DOHH2 (cell line): ENCODE measurements at regions not wholly inside any gene's neighbourhood (a gene's known extent, or its start where the extent isn't known, plus 50 kb on each side); places are given as distances from the start of the nearest gene placed in this dataset.

Source experiments
- EZH2phosphoT487 ChIP-seq: fragments of 200-600 bp; sonication (generic); IDR thresholded peaks from 2 replicates; pipeline ENCODE4 v1.6.1; 2017; ENCODE audit warnings: borderline replicate concordance, mild to moderate bottlenecking, antibody characterized with exemption, low read length, moderate library complexity, mixed read lengths
- TF ChIP-seq, protein P1 (sequence below): fragments of 200-600 bp; sonication (generic); IDR thresholded peaks from one replicate; pipeline ENCODE4 v1.5.1; 2014; ENCODE audit warnings: antibody characterized with exemption, mild to moderate bottlenecking, low read depth, low read length; ENCODE audit not compliant: poor library complexity, severe bottlenecking

DNA sequence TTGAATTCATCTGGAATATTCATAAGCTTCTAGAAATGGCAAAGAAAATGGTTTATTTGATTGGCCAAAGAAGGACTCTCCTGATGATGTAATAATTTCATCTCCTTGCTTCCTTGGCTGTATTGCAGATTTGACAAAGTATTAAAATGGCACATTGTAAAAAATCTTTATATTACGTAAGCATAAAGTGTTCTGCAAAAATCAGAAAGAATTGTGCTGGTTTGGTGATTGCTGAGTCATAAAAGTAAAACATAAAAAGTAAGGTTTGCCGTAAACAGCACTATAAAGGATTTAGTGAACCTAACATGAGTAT lies 255.9 kb upstream of the RREB1 start:
- TF ChIP-seq, protein P1, sequence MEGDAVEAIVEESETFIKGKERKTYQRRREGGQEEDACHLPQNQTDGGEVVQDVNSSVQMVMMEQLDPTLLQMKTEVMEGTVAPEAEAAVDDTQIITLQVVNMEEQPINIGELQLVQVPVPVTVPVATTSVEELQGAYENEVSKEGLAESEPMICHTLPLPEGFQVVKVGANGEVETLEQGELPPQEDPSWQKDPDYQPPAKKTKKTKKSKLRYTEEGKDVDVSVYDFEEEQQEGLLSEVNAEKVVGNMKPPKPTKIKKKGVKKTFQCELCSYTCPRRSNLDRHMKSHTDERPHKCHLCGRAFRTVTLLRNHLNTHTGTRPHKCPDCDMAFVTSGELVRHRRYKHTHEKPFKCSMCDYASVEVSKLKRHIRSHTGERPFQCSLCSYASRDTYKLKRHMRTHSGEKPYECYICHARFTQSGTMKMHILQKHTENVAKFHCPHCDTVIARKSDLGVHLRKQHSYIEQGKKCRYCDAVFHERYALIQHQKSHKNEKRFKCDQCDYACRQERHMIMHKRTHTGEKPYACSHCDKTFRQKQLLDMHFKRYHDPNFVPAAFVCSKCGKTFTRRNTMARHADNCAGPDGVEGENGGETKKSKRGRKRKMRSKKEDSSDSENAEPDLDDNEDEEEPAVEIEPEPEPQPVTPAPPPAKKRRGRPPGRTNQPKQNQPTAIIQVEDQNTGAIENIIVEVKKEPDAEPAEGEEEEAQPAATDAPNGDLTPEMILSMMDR = no peak
- TF ChIP-seq EZH2phosphoT487 = no peak
